Osteoblast (primary cell): ENCODE measurements at regions not wholly inside any gene's neighbourhood (a gene's known extent, or its start where the extent isn't known, plus 50 kb on each side); places are given as distances from the start of the nearest gene placed in this dataset.

Experiments used
- DNase-seq: peaks from one replicate; pipeline ENCODE4 v3.0.0; 2011; ENCODE audit warnings: low spot score, mixed read lengths; ENCODE audit not compliant: insufficient read length; ENCODE audit errors: missing footprints
- H2AFZ ChIP-seq: 2 replicates; pipeline ENCODE4 v1.6.0; 2011; ENCODE audit warnings: mild to moderate bottlenecking, low read length
- H3K27ac ChIP-seq: 2 replicates; pipeline ENCODE4 v1.5.1; 2011; ENCODE audit warnings: mild to moderate bottlenecking, low read depth, low read length, moderate library complexity
- H3K27me3 ChIP-seq: 2 replicates; pipeline ENCODE4 v1.6.0; 2012; ENCODE audit warnings: mild to moderate bottlenecking, control low read depth, inconsistent platforms, low read length, moderate library complexity; ENCODE audit not compliant: insufficient read depth
- H3K36me3 ChIP-seq: 2 replicates; pipeline ENCODE4 v1.5.1; 2011; ENCODE audit warnings: mild to moderate bottlenecking, low read length, control low read depth, moderate library complexity; ENCODE audit not compliant: insufficient read depth
- H3K4me1 ChIP-seq: 2 replicates; pipeline ENCODE4 v1.5.1; 2011; ENCODE audit warnings: mild to moderate bottlenecking, low read length, control low read depth, moderate library complexity; ENCODE audit not compliant: insufficient read depth
- H3K4me2 ChIP-seq: 2 replicates; pipeline ENCODE4 v1.6.0; 2011; ENCODE audit warnings: mild to moderate bottlenecking, low read length; ENCODE audit not compliant: insufficient read depth
- H3K4me3 ChIP-seq: fragments of 200-600 bp; sonication (generic); 3 replicates; pipeline ENCODE4 v1.5.1; 2012; ENCODE audit warnings: mild to moderate bottlenecking, low read length, inconsistent platforms; ENCODE audit not compliant: insufficient read depth
- H3K79me2 ChIP-seq: 2 replicates; pipeline ENCODE4 v1.6.0; 2012; ENCODE audit warnings: mild to moderate bottlenecking, low read length, control low read depth, inconsistent platforms; ENCODE audit not compliant: insufficient read depth
- H3K9me3 ChIP-seq: 2 replicates; pipeline ENCODE4 v1.5.1; 2011; ENCODE audit warnings: low read depth, low read length, control low read depth
- H4K20me1 ChIP-seq: 2 replicates; pipeline ENCODE4 v1.6.0; 2012; ENCODE audit warnings: mild to moderate bottlenecking, low read length, control low read depth; ENCODE audit not compliant: insufficient read depth
- CTCF ChIP-seq: IDR thresholded peaks from 2 replicates; pipeline ENCODE4 v1.5.1; 2011; ENCODE audit warnings: mild to moderate bottlenecking, low read depth, low read length, moderate library complexity; ENCODE audit errors: extremely low read depth

- TF ChIP-seq CTCF: no peak
- no peak for DNase-seq
- no peaks in the 10 kb centered on the region for H3K36me3 ChIP-seq
Observed at GRCh38 chr13:107299717-107300116, 731.8 kb upstream of the ARGLU1 start.

GRCh38 chr13:107296804-107297203 is 728.9 kb upstream of the ARGLU1 start:
- no peak for DNase-seq
- H4K20me1 ChIP-seq: no peaks in the 10 kb centered on the region
- H3K4me3 ChIP-seq: no peak overlapping the region
- H3K27ac ChIP-seq: no peak overlapping the region
- H3K79me2 ChIP-seq: no peaks in the 10 kb centered on the region
- no peaks in the 10 kb centered on the region for H3K36me3 ChIP-seq
- H3K9me3 ChIP-seq: no peaks in the 10 kb centered on the region
- TF ChIP-seq CTCF: no peak
- peaks cover 4% of the 10 kb centered on the region for H3K4me1 ChIP-seq
- no peak overlapping the region for H3K4me2 ChIP-seq
- H3K27me3 ChIP-seq: no peaks in the 10 kb centered on the region
- no peak overlapping the region for H2AFZ ChIP-seq

More at GRCh38 chr13:107299717-107300116, 731.8 kb upstream of the ARGLU1 start:
- peaks cover 4% of the 10 kb centered on the region for H3K4me1 ChIP-seq
- no peaks in the 10 kb centered on the region for H4K20me1 ChIP-seq
- no peak overlapping the region for H2AFZ ChIP-seq
- H3K4me3 ChIP-seq: no peak overlapping the region
- no peak overlapping the region for H3K27ac ChIP-seq
- no peaks in the 10 kb centered on the region for H3K9me3 ChIP-seq
- no peaks in the 10 kb centered on the region for H3K79me2 ChIP-seq
- no peaks in the 10 kb centered on the region for H3K27me3 ChIP-seq
- no peak overlapping the region for H3K4me2 ChIP-seq

- Histone ChIP-seq H3K36me3 (no peaks in the 10 kb centered on the region), H3K4me1 (peaks cover 4% of the 10 kb centered on the region)
Observed at GRCh38 chr13:107295416-107296140, 727.6 kb upstream of the ARGLU1 start.

GRCh38 chr13:107293924-107294323 is 726.0 kb upstream of the ARGLU1 start:
- H3K27ac ChIP-seq: no peak overlapping the region
- TF ChIP-seq CTCF: no peak
- no peak for DNase-seq

More at GRCh38 chr13:107295416-107296140, 727.6 kb upstream of the ARGLU1 start:
- no peak overlapping the region for H3K4me3 ChIP-seq
- no peak overlapping the region for H2AFZ ChIP-seq
- DNase-seq: no peak
- no peak for TF ChIP-seq CTCF
- no peaks in the 10 kb centered on the region for H3K9me3 ChIP-seq
- H3K27me3 ChIP-seq: no peaks in the 10 kb centered on the region
- no peak overlapping the region for H3K27ac ChIP-seq
- H3K4me2 ChIP-seq: no peak overlapping the region
- no peaks in the 10 kb centered on the region for H4K20me1 ChIP-seq
- H3K79me2 ChIP-seq: no peaks in the 10 kb centered on the region

More at GRCh38 chr13:107293924-107294323, 726.0 kb upstream of the ARGLU1 start:
- no peaks in the 10 kb centered on the region for H3K27me3 ChIP-seq
- H3K4me3 ChIP-seq: no peak overlapping the region
- no peaks in the 10 kb centered on the region for H4K20me1 ChIP-seq
- no peak overlapping the region for H3K4me2 ChIP-seq
- H2AFZ ChIP-seq: no peak overlapping the region
- H3K36me3 ChIP-seq: no peaks in the 10 kb centered on the region
- H3K4me1 ChIP-seq: peaks cover 4% of the 10 kb centered on the region
- H3K79me2 ChIP-seq: no peaks in the 10 kb centered on the region
- H3K9me3 ChIP-seq: no peaks in the 10 kb centered on the region
